NCI-H345 (cell line): ENCODE measurements at regions not wholly inside any gene's neighbourhood (a gene's known extent, or its start where the extent isn't known, plus 50 kb on each side); places are given as distances from the start of the nearest gene placed in this dataset.
A peak's percentile ranks its signal among the peaks of the same experiment; 100 is the strongest.

Source experiments
- DNase-seq: peaks from one replicate; lab custom pipeline; 2025; lab: John Stamatoyannopoulos, UW

DNA sequence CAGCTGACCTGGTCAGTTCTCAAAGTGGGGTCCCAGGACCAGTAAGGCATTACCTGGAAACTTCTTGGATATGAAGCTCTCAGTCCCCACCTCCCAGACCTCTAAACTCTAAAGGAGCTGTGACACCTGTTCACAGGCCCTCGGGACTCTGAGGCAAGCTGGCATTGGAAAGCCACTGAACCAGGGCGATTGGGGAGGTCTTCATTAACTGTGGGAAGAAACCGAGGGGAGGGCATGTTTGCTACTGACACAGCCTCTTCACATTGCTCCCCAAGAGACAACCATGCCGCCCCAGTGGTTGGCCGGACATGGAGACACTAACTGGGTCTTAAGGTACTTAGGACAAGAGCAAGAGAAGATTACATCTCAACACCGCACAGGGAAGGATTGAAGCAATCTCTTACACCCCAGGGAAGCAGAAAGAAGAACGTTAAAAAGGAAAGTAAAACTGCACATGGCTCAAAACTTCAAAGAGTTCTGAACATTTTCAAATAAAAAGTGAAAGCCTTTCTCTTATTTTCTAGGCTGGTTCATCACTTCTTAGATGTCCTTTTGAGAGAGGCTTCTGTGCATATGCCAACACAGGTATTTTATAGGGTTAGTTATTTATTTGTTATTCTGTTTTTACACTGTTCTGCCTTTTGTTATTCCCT lies 210.0 kb upstream of the CST7 start:
- no peak for DNase-seq

DNA sequence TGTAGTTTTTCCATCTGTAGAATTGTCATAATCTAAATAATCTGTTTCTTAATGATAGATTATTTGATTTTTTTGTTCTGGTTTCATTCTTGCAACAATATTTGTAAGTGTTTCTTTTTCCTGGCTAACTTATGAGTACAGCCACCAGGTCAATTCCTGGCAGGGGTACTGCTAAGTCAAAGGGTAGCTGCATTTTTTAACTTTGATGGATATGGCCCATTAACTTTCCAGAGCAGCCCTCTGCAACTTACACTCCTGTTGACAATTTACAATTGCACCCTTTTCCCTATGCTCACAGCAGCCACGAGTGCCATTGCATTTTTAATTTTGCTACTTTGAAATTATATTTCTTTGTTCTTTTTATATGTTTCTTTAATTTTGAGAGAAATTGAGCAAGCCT lies 209.3 kb upstream of the CST7 start:
- DNase-seq: no peak

DNA sequence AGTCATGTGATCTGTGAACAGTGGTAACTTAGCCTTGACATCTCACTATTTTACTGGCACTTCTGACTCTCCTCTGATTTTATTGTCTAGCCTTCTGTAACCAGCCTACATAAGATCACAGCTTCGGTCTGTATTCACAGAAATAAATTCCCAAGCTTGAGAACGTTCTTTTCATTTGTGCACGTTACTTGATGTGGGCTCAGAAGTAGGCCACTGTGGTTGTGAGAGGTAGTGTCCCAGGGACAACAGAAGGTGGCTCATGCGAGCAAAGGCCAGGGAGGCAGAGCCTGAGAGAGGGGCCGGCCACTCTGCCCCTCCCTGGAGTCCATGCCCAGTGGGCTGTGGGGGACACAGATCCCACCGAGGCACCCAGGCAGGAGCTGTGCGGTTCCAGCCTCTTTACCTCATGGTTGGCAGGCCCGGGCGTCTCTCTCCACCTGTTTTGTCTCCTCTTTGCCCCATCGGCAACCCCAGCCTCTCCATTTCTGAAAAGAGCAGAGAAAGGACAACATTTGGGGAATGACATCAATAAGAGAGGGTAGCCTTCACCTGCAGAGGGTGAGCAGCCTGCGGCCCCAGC lies 207.5 kb upstream of the CST7 start:
- no peak for DNase-seq

DNA sequence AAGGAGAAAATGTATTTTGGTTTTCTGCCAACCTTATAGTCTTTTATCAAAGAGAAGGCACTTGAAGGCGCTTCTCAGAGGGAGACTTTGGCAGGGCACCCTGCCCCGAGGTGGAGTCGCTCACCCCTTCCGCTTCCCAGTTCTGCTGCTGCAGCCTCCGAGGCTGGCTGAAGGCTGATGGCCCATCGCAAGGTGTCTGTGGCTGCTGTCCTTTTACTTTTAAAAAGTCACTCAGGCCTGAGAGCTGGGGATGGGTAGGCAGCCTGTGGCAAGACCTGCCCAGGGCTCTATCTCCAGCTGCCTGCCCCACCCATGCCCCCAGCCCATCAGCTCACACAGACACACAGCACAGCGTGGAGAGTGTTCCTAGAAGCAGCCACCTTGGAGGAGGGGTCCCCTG lies 206.6 kb upstream of the CST7 start:
- DNase-seq: no peak

DNA sequence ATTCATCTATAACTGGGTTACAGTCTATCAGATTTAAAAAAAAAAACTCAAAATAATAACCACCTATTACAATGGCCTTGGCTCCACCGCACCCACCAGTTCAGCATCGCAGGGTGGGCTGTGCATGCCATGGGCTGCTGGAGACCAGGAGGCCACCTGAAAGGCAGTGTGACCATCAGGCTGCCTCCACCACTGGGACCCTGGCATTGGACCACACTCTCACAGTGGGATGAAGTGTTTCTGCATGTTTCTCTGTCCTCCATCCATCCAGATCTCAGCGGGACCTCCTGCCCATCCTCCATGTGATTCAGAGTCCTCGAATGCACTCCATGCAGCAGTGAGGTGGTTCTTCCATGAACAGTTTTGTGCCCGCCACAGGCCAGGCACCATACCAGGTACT lies 206.1 kb upstream of the CST7 start:
- no peak for DNase-seq

DNA sequence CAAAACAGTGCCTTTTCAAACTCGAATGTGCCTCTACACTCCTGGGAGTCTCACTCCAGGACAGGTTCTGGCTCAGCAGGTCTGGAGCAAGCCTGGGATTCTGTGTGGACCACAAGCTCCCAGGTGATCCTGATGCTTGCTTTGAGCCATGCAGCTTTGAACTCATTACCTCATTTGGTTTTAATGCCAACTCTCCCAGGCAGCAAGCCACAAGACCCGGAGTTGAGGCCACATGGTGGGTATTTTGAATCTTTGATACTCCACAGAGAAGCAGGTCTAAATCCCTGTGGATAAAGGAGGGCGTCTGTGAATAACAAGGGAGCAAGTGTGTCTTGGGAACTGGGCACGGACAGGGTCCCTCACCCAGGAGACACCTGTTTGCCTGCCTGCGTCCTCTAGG lies 205.4 kb upstream of the CST7 start:
- DNase-seq: no peak

DNA sequence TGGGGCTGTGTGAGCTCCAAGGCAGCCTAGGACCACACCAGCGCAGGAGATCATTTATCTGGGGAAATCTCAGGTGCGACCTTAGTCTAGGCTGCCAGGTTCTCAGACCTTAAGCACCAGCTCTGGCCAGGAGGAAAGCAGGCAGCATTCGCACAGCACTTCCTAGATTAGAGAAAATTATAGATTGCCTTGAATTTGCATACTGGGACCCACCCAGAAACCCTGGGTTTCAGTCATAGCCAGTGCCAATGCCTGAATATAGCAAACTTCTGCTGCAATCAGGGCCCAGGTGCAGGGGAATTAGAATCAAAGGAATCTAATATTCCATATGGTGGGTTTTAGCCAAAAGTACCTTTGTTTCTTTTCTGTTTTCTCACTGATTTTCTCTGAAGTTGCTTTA lies 204.3 kb upstream of the CST7 start:
- no peak for DNase-seq

DNA sequence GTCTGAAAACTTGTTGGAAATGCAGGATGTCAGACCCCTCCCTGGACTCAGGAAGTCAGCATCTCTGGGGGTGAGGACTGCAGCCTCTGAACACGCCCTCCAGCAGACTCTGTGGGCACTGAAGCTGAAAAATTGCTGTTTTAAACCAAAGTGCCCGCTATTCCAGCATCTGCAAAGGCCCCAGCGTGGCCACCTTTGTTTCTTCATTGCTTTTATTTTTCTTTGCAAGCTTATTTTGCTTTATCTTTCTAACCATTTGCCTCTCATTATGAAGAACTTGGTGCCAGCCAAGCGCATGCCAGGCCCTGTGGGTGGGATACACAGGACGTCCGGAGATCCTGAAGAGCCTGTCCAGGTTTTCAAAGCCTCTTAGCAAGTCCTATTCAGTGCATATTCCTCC lies 203.9 kb upstream of the CST7 start:
- no peak for DNase-seq

DNA sequence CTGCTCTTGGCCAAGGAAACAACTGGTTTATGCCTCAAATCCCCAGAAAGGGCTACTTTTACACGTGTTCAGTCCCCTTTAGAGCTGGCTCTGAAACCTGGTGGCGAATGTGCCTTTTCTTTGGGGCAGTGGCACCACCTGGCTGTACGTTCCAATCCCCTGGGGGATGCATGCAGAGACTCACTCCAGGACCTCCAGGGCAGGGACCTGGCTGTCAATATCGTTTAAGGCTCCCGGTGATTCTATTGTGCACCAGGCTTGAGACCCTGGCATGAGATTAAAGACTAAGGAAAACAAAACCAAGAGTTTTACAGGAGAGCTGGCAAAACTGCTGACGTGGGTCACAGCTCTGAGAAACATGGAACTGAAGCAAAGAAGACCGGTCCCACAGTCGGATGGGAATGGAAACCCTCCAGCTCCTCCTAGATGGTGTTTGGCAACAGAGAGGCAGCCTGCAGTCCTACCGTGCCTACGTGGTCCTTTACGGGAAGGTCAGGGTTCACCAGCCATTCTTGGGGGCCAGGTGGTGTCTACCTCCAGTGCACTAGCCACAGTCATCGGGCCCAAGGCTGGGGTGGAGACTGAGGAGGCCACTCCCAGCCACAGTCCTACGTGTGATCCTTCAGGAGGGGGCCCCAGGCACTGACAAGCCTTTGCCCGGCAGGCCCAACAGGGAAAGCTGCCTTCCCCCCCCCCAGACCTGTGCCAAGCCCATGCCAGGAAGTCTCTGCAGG lies 203.3 kb upstream of the CST7 start:
- peak; percentile 13 for DNase-seq

DNA sequence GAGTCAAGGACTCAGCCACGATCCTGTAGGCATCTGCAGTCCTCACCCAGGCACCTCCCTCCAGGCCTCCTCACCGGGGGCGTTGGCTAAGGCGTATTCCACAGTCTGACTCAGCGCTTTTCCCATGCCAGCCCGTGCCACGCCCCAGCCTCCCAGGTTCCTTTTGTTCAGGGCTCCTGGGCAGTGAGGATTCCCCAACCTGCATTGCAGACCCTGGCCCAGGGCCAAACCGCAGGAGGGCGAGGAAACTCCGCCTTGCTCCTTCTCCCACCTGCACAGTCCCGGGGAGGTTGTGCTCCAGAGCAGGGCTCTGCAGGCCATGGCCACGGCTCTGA lies 202.8 kb upstream of the CST7 start:
- peak; percentile 81 for DNase-seq

DNA sequence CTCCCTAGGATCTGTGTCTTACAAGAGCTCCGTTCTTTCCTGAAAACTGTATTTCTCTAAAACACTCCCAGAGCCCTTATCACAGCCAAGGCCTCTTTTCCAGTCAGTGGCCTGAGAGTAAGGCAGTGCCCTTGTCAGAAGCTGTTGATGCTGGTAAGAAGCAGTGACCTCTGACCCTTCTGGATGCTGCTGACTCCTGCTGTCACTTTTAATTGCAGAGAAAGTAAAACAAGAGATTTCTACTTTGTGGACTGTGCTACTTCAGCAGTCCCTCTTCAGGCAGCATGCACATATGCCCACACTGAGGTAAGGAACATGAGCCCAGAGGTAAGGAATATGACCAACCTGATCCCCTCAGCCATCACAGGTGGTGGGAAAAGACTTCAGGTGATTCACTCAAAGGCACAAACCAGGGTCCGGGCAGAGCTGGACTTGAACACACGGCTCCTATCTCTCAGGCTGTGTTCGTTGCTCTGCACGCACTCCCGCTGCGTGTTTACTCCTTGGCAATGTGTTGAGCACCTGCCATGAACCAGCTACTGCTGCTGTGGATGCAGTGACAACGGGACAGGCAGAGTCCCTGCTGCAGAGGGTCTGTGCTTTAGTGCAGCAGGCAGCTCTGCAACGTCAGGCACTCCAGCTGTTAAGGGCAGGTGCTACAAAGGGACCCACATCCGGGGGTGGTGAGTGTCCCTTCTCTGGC lies 201.9 kb upstream of the CST7 start:
- no peak for DNase-seq

DNA sequence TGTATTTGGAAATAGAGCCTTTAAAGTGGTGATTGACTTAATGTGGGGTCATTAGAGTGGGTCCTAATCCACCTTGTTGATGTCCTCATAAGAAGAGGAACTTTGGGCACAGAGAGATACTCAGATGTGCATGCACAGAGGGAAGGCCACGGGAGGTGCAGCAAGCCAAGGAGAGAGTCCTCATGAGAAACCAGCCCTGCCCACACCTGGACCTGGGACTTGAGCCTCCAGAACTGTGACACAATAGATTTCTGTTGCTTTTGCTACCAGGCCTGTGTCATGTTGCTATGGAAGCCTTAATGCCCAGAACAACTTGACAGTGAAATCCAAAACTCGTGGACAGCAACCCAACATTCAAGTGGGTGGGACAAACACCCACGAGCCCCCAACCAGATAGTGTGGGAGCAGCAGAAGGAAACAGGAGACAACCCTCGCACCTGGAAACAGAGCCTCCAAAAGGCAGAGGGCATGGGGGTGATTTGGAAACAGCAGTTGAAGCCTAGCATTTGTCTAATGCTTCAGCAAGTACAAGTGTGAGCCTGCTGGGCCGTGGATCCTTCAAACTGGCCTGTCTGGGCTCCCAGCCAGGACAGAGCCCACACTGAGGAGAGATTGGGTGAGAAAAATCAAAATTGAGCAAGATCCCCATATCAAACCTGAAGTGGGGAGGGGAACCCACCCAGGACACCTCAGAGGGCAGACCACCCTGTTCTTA lies 201.0 kb upstream of the CST7 start:
- no peak for DNase-seq

DNA sequence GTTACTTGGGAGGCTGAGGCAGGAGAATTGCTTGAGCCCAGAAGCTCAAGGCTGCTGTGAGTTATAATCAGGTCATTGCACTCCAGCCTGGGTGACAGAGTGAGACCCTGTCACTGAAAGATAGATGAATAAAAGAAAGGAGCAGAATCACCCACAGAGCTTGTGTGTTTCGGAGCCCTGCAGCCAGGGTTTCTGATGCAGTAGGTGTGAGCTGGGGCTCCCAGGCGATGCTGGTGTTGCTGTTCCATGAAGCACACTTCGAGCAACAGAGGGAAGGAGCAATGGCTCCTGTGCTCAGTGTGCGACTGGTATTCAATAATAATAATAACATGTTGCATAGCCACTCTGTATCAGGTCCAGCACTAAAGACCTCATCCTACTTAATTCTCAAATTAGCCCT lies 197.5 kb upstream of the CST7 start:
- no peak for DNase-seq

DNA sequence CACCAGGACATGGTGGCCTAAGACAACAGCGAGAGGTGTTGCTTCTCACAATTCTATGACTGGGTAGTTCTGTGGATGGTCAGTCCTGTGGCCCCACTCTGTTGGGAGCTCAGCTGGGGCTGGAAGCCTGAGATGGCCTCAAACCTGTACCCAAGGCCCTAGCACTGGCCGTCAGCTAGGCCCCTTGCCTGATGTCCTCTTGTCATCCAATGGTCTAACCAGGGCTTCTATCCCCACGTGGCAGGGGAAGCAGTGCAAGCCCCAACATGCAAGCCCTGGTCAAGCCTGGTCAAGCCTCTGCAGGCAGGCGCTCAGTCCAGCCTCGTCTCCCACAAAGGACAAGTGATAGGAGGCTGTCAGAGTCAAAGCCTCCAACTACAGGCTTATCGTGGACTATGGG lies 196.5 kb upstream of the CST7 start:
- no peak for DNase-seq

DNA sequence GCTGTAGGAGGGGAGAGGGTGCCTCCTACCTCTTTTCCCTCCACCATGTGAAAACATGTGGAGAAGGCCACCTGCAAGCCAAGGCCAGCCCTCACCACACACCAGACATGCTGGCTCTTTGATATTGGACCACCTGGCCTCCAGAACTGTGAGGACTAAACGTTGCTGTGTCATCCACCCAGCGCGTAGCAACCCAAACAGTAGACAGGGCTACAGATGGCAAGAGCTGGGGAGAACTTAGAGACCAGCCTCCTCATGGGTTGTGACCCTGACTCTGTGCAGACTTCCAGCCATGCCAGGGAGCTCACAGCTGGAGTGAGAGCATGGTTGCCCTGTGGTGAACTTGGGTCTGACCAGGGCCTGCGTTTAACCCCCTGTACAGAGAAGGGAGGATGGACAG lies 195.9 kb upstream of the CST7 start:
- DNase-seq: no peak

DNA sequence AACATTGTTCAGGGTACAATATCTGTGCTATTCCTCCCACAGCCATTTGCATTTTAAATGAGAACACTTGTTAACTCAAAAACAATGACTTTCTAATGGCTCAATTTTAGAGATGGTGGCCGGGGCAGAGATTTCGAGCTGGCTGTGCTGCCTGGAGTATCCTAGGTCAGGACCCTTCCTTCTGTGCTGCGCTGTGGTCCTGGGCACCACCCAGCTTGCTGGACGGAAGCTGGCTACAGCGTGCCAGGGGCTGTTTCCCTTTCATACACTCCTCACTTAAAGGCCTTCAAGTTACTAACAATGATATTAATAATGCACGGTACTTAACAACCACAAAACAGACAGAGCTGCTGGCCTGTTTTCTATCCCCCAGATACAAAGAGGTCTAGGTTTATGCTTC lies 194.4 kb upstream of the CST7 start:
- DNase-seq: no peak

DNA sequence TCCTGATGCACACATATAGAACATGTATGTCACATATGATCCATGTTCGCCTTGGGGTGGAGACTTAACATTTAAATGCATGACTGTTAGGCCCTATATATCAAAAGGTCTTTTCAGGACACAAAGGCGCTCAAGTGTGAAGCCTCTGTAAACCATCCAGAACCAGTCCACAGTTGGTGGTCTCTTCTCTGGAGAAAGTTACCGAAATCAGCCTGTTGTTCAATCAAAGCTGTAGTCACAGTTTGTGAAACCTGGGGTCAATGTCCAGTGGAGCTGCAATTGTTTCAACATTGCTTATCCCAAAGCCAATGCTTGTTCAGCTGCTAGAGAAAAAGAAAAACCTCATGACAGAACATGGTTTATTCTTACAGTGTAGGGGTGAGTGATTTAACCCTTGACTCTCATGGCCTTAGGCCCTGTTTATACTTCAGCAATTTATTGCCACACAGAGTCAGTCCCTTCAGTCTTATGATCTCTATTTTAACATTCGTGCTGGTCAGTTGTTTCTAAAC lies 193.6 kb upstream of the CST7 start:
- peak; percentile 14 for DNase-seq

DNA sequence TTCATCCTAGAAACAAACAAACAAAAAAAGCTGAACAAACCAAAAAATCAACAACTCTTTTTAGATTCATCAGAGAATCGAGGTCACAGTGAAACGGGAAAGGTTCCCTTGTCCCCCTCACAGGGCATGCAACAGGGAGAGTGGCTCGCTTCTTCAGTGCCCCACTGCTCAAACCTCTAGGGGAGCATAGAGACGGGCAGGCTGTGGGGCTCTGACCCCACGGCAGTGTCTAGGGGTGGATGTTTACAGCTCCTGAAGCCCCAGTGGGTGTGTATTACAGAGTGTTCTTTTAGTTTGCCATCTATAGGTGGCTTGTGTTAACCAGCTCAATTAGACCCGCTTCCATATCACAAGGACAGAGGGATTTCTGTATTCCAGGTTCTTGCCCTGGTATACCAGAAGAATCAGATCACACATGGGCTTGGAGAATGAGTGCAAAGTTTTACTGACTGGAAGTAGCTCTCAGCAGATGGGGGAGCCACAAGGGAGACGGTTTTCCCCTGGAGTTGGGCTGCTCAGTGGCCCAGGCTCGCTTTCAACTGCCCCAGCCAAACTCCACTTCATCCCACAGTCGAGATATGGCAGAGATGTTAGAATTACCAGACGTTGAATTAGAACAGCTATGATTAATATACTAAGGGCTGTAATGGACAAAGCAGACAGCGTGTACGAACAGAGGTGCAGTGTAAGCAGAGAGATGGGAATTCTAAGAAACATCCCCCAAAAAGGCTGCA lies 192.6 kb upstream of the CST7 start:
- DNase-seq: no peak

DNA sequence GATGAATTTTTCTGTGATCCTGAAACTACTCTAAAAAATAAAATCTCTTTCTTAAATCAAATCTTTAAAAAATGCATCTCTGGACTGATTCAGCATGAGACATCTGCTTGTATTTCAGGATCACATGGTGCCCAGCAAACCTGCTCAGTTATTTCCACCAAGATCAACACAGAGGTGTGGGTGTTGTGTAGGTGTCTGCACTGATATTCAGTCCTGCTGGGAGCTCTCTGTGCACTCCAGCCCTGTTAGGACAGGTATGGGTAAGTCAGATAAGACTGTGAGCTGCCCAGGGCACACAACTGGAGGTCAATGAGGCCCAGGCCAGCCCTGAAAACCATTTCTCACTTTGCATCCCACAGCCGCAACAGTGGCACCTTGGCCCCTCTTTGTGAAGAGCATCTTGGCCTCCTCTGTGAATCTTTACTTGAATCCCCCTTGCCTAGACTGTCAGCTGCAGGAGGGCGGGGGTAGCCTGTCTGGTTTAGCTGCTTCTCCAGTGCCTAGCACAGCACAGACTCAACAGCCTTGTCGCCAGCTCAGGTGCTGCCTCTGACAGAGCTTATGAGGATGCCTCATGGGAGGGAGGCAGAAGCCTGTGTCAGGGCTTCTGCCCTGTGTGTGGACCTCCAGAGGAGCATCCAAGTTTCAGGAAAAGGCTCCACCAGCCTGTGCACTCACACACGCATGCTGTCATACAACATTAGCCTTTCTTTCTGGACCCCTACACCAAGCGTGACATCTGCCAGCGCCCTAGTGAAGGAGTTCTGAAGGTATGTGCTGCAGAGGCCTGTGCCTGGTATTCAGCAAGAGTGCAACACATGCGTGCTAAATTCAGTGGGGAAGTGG lies 187.6 kb upstream of the CST7 start:
- DNase-seq: no peak

DNA sequence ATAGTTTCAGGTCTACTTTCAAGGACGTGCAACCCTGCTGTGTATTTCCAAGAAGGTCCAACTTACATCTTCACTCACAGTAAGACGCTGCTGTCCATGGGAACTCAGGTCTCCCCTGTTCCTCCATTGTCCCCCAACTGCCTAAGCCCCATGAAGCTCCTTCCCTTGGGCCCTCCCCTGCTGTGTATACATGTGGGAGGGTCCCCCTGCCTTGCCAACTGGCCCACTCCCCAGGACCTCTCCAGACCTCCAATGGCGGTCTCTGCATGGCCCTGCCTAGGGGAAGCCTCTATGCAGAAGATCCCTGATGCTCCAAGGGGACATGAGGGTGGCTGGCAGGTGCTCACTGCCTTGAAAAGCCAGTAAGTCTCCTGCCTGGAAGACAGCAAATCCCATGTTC lies 186.7 kb upstream of the CST7 start:
- no peak for DNase-seq
